ENCODE measurements at regions not wholly inside any gene's neighbourhood (a gene's known extent, or its start where the extent isn't known, plus 50 kb on each side); places are given as distances from the start of the nearest gene placed in this dataset.
"Not testable (repeated sequence)": the region's sequence is repeated elsewhere in the genome, so short reads cannot be mapped to it uniquely, and the experiment has no call there.

GRCh38 chr9:111276431-111277128, 53.4 kb downstream of the OR2K2 start:
- no peak for DNase-seq

GRCh38 chr9:111274737-111275136, 55.3 kb downstream of the OR2K2 start:
- DNase-seq = no peak

- DNase-seq = no peak
These were observed 57.4 kb downstream of the OR2K2 start for GRCh38 chr9:111272581-111272980.

GRCh38 chr9:111271481-111272080, 58.4 kb downstream of the OR2K2 start:
- DNase-seq = no peak

- DNase-seq = no peak
These were observed 59.0 kb downstream of the OR2K2 start for GRCh38 chr9:111271047-111271446.

- not testable (repeated sequence) for DNase-seq
These were observed 64.0 kb downstream of the OR2K2 start for GRCh38 chr9:111266024-111266423.

- no peak for DNase-seq
These were observed 66.9 kb downstream of the OR2K2 start for GRCh38 chr9:111263116-111263515.

- DNase-seq = no peak
These were observed 71.2 kb downstream of the OR2K2 start for GRCh38 chr9:111258875-111259271.

- DNase-seq = no peak
These were observed 71.7 kb downstream of the OR2K2 start for GRCh38 chr9:111258209-111258874.

GRCh38 chr9:111253742-111254437, 76.1 kb downstream of the OR2K2 start:
- DNase-seq = no peak

- no peak for DNase-seq
These were observed 78.9 kb downstream of the OR2K2 start for GRCh38 chr9:111250875-111251842.

- no peak for DNase-seq
These were observed 92.6 kb downstream of the OR2K2 start for GRCh38 chr9:111237447-111237846.

- DNase-seq = no peak
These were observed 93.7 kb downstream of the OR2K2 start for GRCh38 chr9:111236332-111236731.

GRCh38 chr9:111233963-111234362, 96.1 kb downstream of the OR2K2 start:
- no peak for DNase-seq

GRCh38 chr9:111232997-111233790, 96.8 kb downstream of the OR2K2 start:
- no peak for DNase-seq

- no peak for DNase-seq
These were observed 98.0 kb downstream of the OR2K2 start for GRCh38 chr9:111231801-111232580.

GRCh38 chr9:111222757-111223156, 107.3 kb downstream of the OR2K2 start:
- DNase-seq = no peak

- no peak for DNase-seq
These were observed 117.2 kb downstream of the OR2K2 start for GRCh38 chr9:111212874-111213273.

- no peak for DNase-seq
These were observed 131.1 kb downstream of the OR2K2 start for GRCh38 chr9:111198936-111199335.

GRCh38 chr9:111197256-111197655, 132.8 kb downstream of the OR2K2 start:
- DNase-seq = no peak

- DNase-seq = no peak
These were observed 134.3 kb downstream of the OR2K2 start for GRCh38 chr9:111195766-111196165.
